GM23338 (cell line): ENCODE measurements at regions not wholly inside any gene's neighbourhood (a gene's known extent, or its start where the extent isn't known, plus 50 kb on each side); places are given as distances from the start of the nearest gene placed in this dataset.

ENCODE experiments used
- CTCF ChIP-seq, 2 experiments: fragments of 200-600 bp in 1 of 2; sonication (generic) in 1 of 2; conservative IDR thresholded peaks; 2 replicates each; pipeline versions ENCODE4 v1.5.1 to v1.6.1; 2016 to 2017; ENCODE audit warnings: antibody characterized with exemption in 2 of 2, low read depth in 2 of 2, mild to moderate bottlenecking in 2 of 2, moderate library complexity in 1 of 2
- ETS1 ChIP-seq: IDR thresholded peaks from 2 replicates; pipeline ENCODE4 v1.6.1; 2016; ENCODE audit warnings: antibody characterized with exemption
- EZH2 ChIP-seq: fragments of 200-600 bp; sonication (generic); IDR thresholded peaks from one replicate; pipeline ENCODE4 v1.8.0; 2017; ENCODE audit warnings: antibody characterized with exemption, mild to moderate bottlenecking, low read depth; ENCODE audit not compliant: unreplicated experiment
- NANOG ChIP-seq: IDR thresholded peaks from 2 replicates; pipeline ENCODE4 v1.6.1; 2016; ENCODE audit warnings: antibody characterized with exemption, borderline replicate concordance
- POLR2AphosphoS5 ChIP-seq: IDR thresholded peaks from 2 replicates; pipeline ENCODE4 v1.6.1; 2016; ENCODE audit warnings: antibody characterized with exemption, low read depth
- REST ChIP-seq: IDR thresholded peaks from one replicate; pipeline ENCODE4 v1.6.1; 2018; ENCODE audit warnings: antibody characterized with exemption; ENCODE audit not compliant: unreplicated experiment
- ZNF114 ChIP-seq: fragments of 250-450 bp; sonication (Bioruptor Pico); IDR thresholded peaks from 2 replicates; pipeline ENCODE4 v1.5.0; 2020; ENCODE audit warnings: mild to moderate bottlenecking, moderate library complexity
- ZNF331 ChIP-seq: fragments of 250-450 bp; sonication (Bioruptor Pico); IDR thresholded peaks from 2 replicates; pipeline ENCODE4 v1.5.0; 2020; ENCODE audit warnings: low read depth, mild to moderate bottlenecking, moderate library complexity
- ZNF462 ChIP-seq: fragments of 250-450 bp; sonication (Bioruptor Pico); IDR thresholded peaks from 2 replicates; pipeline ENCODE4 v1.5.0; 2020; ENCODE audit warnings: mild to moderate bottlenecking, moderate library complexity

- no peak for TF ChIP-seq ZNF462
- TF ChIP-seq REST: no peak
- no peak for TF ChIP-seq ZNF331 (CRISPR knock-in tag)
- TF ChIP-seq ETS1: no peak
- no peak for TF ChIP-seq NANOG
- TF ChIP-seq EZH2: no peak
- TF ChIP-seq ZNF114 (CRISPR knock-in tag): no peak
- no peak for TF ChIP-seq CTCF (conservative IDR thresholded peaks at IDR 0.05; ENCODE audit: low read depth in 2 of 2)
- no peak for TF ChIP-seq POLR2AphosphoS5
Observed at GRCh38 chr1:59135761-59136255, 161.1 kb upstream of the FGGY start (continued).
